GM12864 (cell line): ENCODE measurements at regions not wholly inside any gene's neighbourhood (a gene's known extent, or its start where the extent isn't known, plus 50 kb on each side); places are given as distances from the start of the nearest gene placed in this dataset.

Experiments
- DNase-seq: peaks from one replicate; pipeline ENCODE4 v3.0.0-alpha.2; 2011; ENCODE audit warnings: low read depth
- H3K4me3 ChIP-seq: 2 replicates; pipeline ENCODE4 v1.5.1; 2011; ENCODE audit warnings: mild to moderate bottlenecking, low read depth, low read length, control low read depth
- CTCF ChIP-seq: IDR thresholded peaks from 2 replicates; pipeline ENCODE4 v1.5.1; 2011; ENCODE audit warnings: low read depth, mild to moderate bottlenecking, moderate library complexity, low read length, control low read depth, inconsistent platforms; ENCODE audit errors: missing control alignments

GRCh38 chr3:8357859-8358258 is 143.8 kb upstream of the LMCD1 start:
- no peak for TF ChIP-seq CTCF
- no peak overlapping the region for H3K4me3 ChIP-seq
- DNase-seq, result no peak

- no peak for DNase-seq
- TF ChIP-seq CTCF, result no peak
- no peak overlapping the region for H3K4me3 ChIP-seq
These were observed 142.5 kb upstream of the LMCD1 start for GRCh38 chr3:8359133-8359532.

- no peak overlapping the region for H3K4me3 ChIP-seq
- DNase-seq, result no peak
- TF ChIP-seq CTCF, result no peak
These were observed 138.4 kb upstream of the LMCD1 start for GRCh38 chr3:8363200-8363599.

GRCh38 chr3:8365541-8365940 is 136.1 kb upstream of the LMCD1 start:
- TF ChIP-seq CTCF, result no peak
- no peak overlapping the region for H3K4me3 ChIP-seq
- no peak for DNase-seq

GRCh38 chr3:8366219-8366810 is 135.3 kb upstream of the LMCD1 start:
- no peak overlapping the region for H3K4me3 ChIP-seq
- no peak for DNase-seq
- no peak for TF ChIP-seq CTCF

- H3K4me3 ChIP-seq, result no peak overlapping the region
- DNase-seq, result no peak
- TF ChIP-seq CTCF, result no peak
These were observed 133.0 kb upstream of the LMCD1 start for GRCh38 chr3:8368598-8368997.

- no peak overlapping the region for H3K4me3 ChIP-seq
- TF ChIP-seq CTCF, result no peak
- no peak for DNase-seq
These were observed 132.0 kb upstream of the LMCD1 start for GRCh38 chr3:8369638-8370037.
